AG04450 (cell line): ENCODE measurements at regions not wholly inside any gene's neighbourhood (a gene's known extent, or its start where the extent isn't known, plus 50 kb on each side); places are given as distances from the start of the nearest gene placed in this dataset.

Experiments
- CTCF ChIA-PET: fragments of 300-600, 350-600 bp; formaldehyde crosslinking; extraction: SDS; loops from one replicate; lab custom pipeline; 2022; ENCODE audit warnings: antibody characterized with exemption, inconsistent platforms; lab: Charles Lee
- POLR2A ChIA-PET: fragments of 350-600 bp; formaldehyde crosslinking; extraction: SDS; loops from one replicate; lab custom pipeline; 2021; ENCODE audit warnings: antibody characterized with exemption, inconsistent platforms; lab: Yijun Ruan, JAX
- DNase-seq: peaks from one replicate; pipeline ENCODE4 v3.0.0-alpha.2; 2011; ENCODE audit warnings: low read depth, low spot score
- H3K27ac ChIP-seq: one replicate; pipeline ENCODE4 v1.5.1; 2012; ENCODE audit warnings: low read depth, low read length, control low read depth
- H3K27me3 ChIP-seq: one replicate; pipeline ENCODE4 v1.6.0; 2012; ENCODE audit warnings: low read length; ENCODE audit not compliant: control insufficient read depth, insufficient read depth
- H3K4me3 ChIP-seq: 2 replicates; pipeline ENCODE4 v1.5.1; 2011; ENCODE audit warnings: mild to moderate bottlenecking, low read depth, low read length, control low read depth
- H3K9me3 ChIP-seq: 2 replicates; pipeline ENCODE4 v1.5.1; 2012; ENCODE audit warnings: low read length; ENCODE audit not compliant: control insufficient read depth, insufficient read depth
- TF ChIP-seq, protein P1 (sequence below): IDR thresholded peaks from 2 replicates; pipeline ENCODE4 v1.5.1; 2011; ENCODE audit warnings: low read depth, low read length, control low read depth, inconsistent platforms

DNA sequence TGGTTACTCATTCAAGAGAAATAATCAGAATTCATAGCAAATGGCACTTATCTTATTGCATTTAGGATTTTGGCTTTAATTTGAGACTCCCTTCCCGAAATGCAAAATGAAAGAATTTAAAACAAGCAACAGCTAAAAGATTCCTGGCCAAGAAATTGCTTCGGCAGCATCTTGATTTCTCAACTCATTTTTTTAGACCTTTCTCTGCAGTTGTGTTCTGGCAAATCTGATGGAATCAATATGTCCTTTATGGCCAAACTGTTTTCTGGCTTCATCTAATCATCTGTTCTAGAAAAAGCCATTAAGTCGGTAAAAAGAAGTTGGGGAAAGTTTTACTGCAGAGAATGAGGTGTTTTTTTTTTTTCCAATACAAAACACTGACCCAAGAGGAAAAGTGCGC lies 172.1 kb downstream of the SLC16A9 start:
- H3K27me3 ChIP-seq = peaks cover 4% of the 10 kb centered on the region
- no peak for DNase-seq
- POLR2A ChIA-PET = no interaction called here

DNA sequence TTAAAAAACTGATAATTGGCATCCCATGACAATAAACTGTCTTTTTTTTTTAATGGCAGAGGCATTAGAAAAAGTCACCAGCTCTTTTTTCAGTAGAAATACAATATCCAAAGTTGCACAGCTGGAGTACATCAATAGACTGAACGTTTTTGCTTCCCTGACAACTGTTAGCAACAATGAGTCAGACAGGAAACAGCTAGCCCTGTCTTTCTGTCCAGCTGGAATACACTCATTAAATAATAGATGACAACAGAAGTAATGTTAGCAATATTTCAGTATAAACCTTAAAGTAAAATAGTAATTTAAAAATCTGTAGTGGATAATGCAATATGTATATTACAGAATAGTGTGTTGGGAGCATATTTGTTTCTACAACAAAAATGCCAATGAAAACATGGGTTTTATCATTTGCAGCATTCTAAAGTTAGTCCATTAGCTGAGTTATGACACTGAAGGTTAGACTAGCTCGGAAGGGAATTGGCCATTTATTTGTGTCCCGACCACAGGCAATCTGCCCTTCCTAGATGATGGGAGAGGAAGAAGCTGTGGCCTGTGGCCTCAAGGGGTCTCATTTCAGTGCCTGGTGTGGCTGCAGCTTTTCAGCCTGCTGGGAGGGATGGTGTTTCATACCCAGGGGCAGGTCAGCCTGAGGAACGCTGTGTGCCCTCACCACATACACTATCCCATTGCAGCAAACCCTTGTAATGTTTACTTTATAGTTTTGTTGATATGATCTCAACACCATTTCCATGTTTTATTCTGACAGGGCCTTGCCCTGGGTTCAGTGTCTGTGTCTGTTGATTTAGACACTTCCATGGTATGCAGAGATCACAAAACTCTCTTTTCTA lies 173.3 kb downstream of the SLC16A9 start:
- peaks cover 4% of the 10 kb centered on the region for H3K27me3 ChIP-seq
- no peaks in the 10 kb centered on the region for H3K9me3 ChIP-seq
- DNase-seq = peak; percentile 74
- ChIA-PET CTCF (interaction anchor here (0.6 to 0.9 kb wide), 2 partner anchors 22 to 44 kb away, joined by 4 read pairs; no protein-coding TSS in a partner anchor), POLR2A (interaction anchor here (0.5 to 1.5 kb wide), 5 partner anchors 28 to 223 kb away, joined by 3 to 8 read pairs (median 3); no protein-coding TSS in a partner anchor)
- H3K4me3 ChIP-seq = peak overlapping the region; percentile 18
- TF ChIP-seq, protein P1, sequence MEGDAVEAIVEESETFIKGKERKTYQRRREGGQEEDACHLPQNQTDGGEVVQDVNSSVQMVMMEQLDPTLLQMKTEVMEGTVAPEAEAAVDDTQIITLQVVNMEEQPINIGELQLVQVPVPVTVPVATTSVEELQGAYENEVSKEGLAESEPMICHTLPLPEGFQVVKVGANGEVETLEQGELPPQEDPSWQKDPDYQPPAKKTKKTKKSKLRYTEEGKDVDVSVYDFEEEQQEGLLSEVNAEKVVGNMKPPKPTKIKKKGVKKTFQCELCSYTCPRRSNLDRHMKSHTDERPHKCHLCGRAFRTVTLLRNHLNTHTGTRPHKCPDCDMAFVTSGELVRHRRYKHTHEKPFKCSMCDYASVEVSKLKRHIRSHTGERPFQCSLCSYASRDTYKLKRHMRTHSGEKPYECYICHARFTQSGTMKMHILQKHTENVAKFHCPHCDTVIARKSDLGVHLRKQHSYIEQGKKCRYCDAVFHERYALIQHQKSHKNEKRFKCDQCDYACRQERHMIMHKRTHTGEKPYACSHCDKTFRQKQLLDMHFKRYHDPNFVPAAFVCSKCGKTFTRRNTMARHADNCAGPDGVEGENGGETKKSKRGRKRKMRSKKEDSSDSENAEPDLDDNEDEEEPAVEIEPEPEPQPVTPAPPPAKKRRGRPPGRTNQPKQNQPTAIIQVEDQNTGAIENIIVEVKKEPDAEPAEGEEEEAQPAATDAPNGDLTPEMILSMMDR = no peak
- H3K27ac ChIP-seq = peak overlapping the region; percentile 85

More for the DNA sequence above, 172.1 kb downstream of the SLC16A9 start:
- Histone ChIP-seq H3K9me3 (no peaks in the 10 kb centered on the region), H3K27ac (no peak overlapping the region), H3K4me3 (no peak overlapping the region)
- TF ChIP-seq, protein P1 = no peak
- CTCF ChIA-PET = no interaction called here

DNA sequence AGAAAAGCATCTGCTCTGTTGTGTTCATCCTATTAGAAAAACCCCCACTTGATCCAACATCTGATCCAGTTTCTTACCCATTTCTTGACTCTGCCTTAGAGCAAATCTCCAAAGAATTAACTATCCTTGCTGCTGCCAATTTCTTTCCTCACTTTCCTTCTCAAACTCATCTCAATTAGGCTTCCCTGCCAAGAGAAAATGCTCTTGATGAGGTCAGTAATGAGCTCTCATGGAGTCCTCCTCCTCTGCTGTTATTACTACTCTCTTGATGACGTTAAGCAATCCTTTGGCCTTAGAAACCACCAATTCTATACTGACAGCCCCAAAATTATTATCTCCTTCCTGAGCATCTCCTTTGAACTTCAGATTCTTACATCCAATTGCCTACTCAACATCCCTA lies 162.0 kb upstream of the FAM13C start:
- DNase-seq = no peak
- ChIA-PET CTCF (no interaction called here), POLR2A (no interaction called here)
- Histone ChIP-seq H3K27me3 (no peaks in the 10 kb centered on the region), H3K4me3 (no peak overlapping the region), H3K9me3 (no peaks in the 10 kb centered on the region), H3K27ac (no peak overlapping the region)
- TF ChIP-seq, protein P1 = no peak

DNA sequence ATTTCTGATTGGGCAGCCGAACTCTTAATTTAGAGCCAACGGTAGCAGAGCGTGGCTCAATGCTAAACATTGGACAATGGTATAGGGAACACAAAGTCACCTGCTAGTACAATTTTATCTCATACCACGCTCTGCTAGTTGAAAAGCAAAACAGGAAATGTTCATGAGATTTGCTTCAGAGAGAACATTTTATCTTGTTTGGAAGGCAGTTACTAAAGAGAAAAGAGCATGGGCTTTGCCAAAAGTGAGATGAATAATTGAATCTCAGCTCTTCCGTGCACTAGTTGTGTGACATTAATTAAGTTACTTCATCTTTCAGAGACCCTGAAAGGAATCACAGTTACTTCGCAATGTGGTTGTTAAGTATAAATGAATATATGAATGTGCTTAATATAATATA lies 161.5 kb upstream of the FAM13C start:
- H3K27me3 ChIP-seq = no peaks in the 10 kb centered on the region
- H3K4me3 ChIP-seq = no peak overlapping the region
- ChIA-PET POLR2A (no interaction called here), CTCF (no interaction called here)
- H3K9me3 ChIP-seq = no peaks in the 10 kb centered on the region
- TF ChIP-seq, protein P1 = no peak
- no peak overlapping the region for H3K27ac ChIP-seq
- DNase-seq = no peak

DNA sequence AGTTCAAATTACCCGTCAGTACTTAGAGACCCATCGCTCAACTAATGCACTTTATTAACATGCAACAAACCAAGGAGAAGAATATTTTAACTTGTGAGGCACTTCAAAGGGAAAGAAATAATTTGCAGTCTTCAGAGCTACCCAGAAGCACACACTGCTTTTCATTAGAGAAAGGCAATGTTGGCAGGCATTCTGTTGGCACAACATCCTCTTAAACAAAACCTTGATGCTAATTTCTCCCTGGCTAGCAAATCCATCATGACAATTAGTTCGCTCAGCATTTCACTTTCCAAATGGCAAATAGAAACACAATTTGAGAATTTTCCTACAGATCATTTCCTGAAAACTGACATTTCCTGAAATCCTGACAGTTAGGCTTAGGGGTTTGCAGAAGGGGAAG lies 155.6 kb upstream of the FAM13C start:
- CTCF ChIA-PET = no interaction called here
- H3K27ac ChIP-seq = no peak overlapping the region
- no peak overlapping the region for H3K4me3 ChIP-seq
- TF ChIP-seq, protein P1 = no peak
- DNase-seq = no peak
- no peaks in the 10 kb centered on the region for H3K9me3 ChIP-seq
- no peaks in the 10 kb centered on the region for H3K27me3 ChIP-seq
- POLR2A ChIA-PET = no interaction called here
